ENCODE measurements at regions not wholly inside any gene's neighbourhood (a gene's known extent, or its start where the extent isn't known, plus 50 kb on each side); places are given as distances from the start of the nearest gene placed in this dataset.

- Mint-ChIP-seq H3K9me3 (peaks cover 0 to 3% of the 10 kb centered on the region in 2 donors), H3K27ac (no peak overlapping the region), H3K4me1 (ENCODE audit: low read depth) (no peaks in the 10 kb centered on the region), H3K4me3 (no peak overlapping the region), H3K36me3 (ENCODE audit: insufficient read depth in 2 of 2) (no peaks in the 10 kb centered on the region), H3K27me3 (ENCODE audit: low read depth) (peaks cover 6% of the 10 kb centered on the region)
- DNase-seq (no peak), ATAC-seq (replicated peaks in 1 of 2) (no peak)
Measured at GRCh38 chr1:218537122-218537913, 192.2 kb downstream of the TGFB2 start.

- ATAC-seq (replicated peaks in 1 of 2), result no peak
- Mint-ChIP-seq H3K4me1 (ENCODE audit: low read depth) (no peaks in the 10 kb centered on the region), H3K4me3 (no peak overlapping the region)
Measured at GRCh38 chr1:218538341-218538740, 193.2 kb downstream of the TGFB2 start.

GRCh38 chr1:218546314-218546713 lies 201.2 kb downstream of the TGFB2 start:
- ATAC-seq (replicated peaks in 1 of 2), result no peak
- Mint-ChIP-seq H3K4me3 (no peak overlapping the region), H3K36me3 (ENCODE audit: insufficient read depth in 2 of 2) (no peaks in the 10 kb centered on the region), H3K27ac (no peak overlapping the region), H3K27me3 (ENCODE audit: low read depth) (peaks cover 5% of the 10 kb centered on the region), H3K4me1 (ENCODE audit: low read depth) (no peaks in the 10 kb centered on the region), H3K9me3 (peaks cover 0 to 3% of the 10 kb centered on the region in 2 donors)
- no peak for DNase-seq

More at GRCh38 chr1:218538341-218538740, 193.2 kb downstream of the TGFB2 start:
- H3K9me3 Mint-ChIP-seq, result peaks cover 0 to under 1% of the 10 kb centered on the region in 2 donors
- no peaks in the 10 kb centered on the region for H3K36me3 Mint-ChIP-seq (ENCODE audit: insufficient read depth in 2 of 2)
- DNase-seq, result no peak
- H3K27me3 Mint-ChIP-seq (ENCODE audit: low read depth), result peaks cover 6% of the 10 kb centered on the region
- H3K27ac Mint-ChIP-seq, result no peak overlapping the region

GRCh38 chr1:218547957-218548730 lies 203.0 kb downstream of the TGFB2 start:
- Mint-ChIP-seq H3K27me3 (ENCODE audit: low read depth) (peaks cover 5% of the 10 kb centered on the region), H3K4me3 (no peak overlapping the region), H3K4me1 (ENCODE audit: low read depth) (no peaks in the 10 kb centered on the region), H3K36me3 (ENCODE audit: insufficient read depth in 2 of 2) (no peaks in the 10 kb centered on the region), H3K27ac (no peak overlapping the region), H3K9me3 (peaks cover 0 to 3% of the 10 kb centered on the region in 2 donors)
- ATAC-seq (replicated peaks in 1 of 2), result no peak
- DNase-seq, result no peak

- Mint-ChIP-seq H3K9me3 (peaks cover 0 to 6% of the 10 kb centered on the region in 2 donors), H3K27me3 (ENCODE audit: low read depth) (peaks cover 5% of the 10 kb centered on the region), H3K36me3 (ENCODE audit: insufficient read depth in 2 of 2) (no peaks in the 10 kb centered on the region), H3K27ac (no peak overlapping the region), H3K4me3 (no peak overlapping the region), H3K4me1 (ENCODE audit: low read depth) (no peaks in the 10 kb centered on the region)
- DNase-seq, result no peak
- no peak for ATAC-seq (replicated peaks in 1 of 2)
Measured at GRCh38 chr1:218548764-218549163, 203.6 kb downstream of the TGFB2 start.

GRCh38 chr1:218553197-218553596 lies 208.1 kb downstream of the TGFB2 start:
- no peak overlapping the region for H3K27ac Mint-ChIP-seq
- no peak for DNase-seq
- H3K4me3 Mint-ChIP-seq, result no peak overlapping the region
- peaks cover 2 to 4% of the 10 kb centered on the region in 2 donors for H3K9me3 Mint-ChIP-seq
- no peaks in the 10 kb centered on the region for H3K36me3 Mint-ChIP-seq (ENCODE audit: insufficient read depth in 2 of 2)
- no peaks in the 10 kb centered on the region for H3K4me1 Mint-ChIP-seq (ENCODE audit: low read depth)
- ATAC-seq (replicated peaks in 1 of 2), result no peak
- no peaks in the 10 kb centered on the region for H3K27me3 Mint-ChIP-seq (ENCODE audit: low read depth)

GRCh38 chr1:218556016-218556415 lies 210.9 kb downstream of the TGFB2 start:
- Mint-ChIP-seq H3K27me3 (ENCODE audit: low read depth) (no peaks in the 10 kb centered on the region), H3K4me1 (ENCODE audit: low read depth) (no peaks in the 10 kb centered on the region)
- ATAC-seq (replicated peaks in 1 of 2), result no peak

GRCh38 chr1:218557731-218558130 lies 212.6 kb downstream of the TGFB2 start:
- Mint-ChIP-seq H3K9me3 (peaks cover 2 to 4% of the 10 kb centered on the region in 2 donors), H3K4me1 (ENCODE audit: low read depth) (no peaks in the 10 kb centered on the region), H3K27ac (no peak overlapping the region), H3K4me3 (no peak overlapping the region), H3K36me3 (ENCODE audit: insufficient read depth in 2 of 2) (no peaks in the 10 kb centered on the region), H3K27me3 (ENCODE audit: low read depth) (no peaks in the 10 kb centered on the region)
- ATAC-seq (replicated peaks in 1 of 2), result no peak
- DNase-seq, result no peak

More at GRCh38 chr1:218556016-218556415, 210.9 kb downstream of the TGFB2 start:
- DNase-seq, result no peak
- Mint-ChIP-seq H3K4me3 (no peak overlapping the region), H3K36me3 (ENCODE audit: insufficient read depth in 2 of 2) (no peaks in the 10 kb centered on the region), H3K27ac (no peak overlapping the region), H3K9me3 (peaks cover 2 to 4% of the 10 kb centered on the region in 2 donors)

GRCh38 chr1:218558271-218558810 lies 213.2 kb downstream of the TGFB2 start:
- Mint-ChIP-seq H3K9me3 (peaks cover 2 to 3% of the 10 kb centered on the region in 2 donors), H3K27ac (no peak overlapping the region)
- no peak for ATAC-seq (replicated peaks in 1 of 2)

GRCh38 chr1:218565377-218565776 lies 220.2 kb downstream of the TGFB2 start:
- no peak for DNase-seq
- no peaks in the 10 kb centered on the region for H3K4me1 Mint-ChIP-seq (ENCODE audit: low read depth)
- no peaks in the 10 kb centered on the region for H3K36me3 Mint-ChIP-seq (ENCODE audit: insufficient read depth in 2 of 2)
- no peak overlapping the region for H3K4me3 Mint-ChIP-seq
- no peak overlapping the region for H3K27ac Mint-ChIP-seq
- H3K27me3 Mint-ChIP-seq (ENCODE audit: low read depth), result no peaks in the 10 kb centered on the region
- H3K9me3 Mint-ChIP-seq, result no peaks in the 10 kb centered on the region
- ATAC-seq (replicated peaks in 1 of 2), result no peak

More at GRCh38 chr1:218558271-218558810, 213.2 kb downstream of the TGFB2 start:
- Mint-ChIP-seq H3K36me3 (ENCODE audit: insufficient read depth in 2 of 2) (no peaks in the 10 kb centered on the region), H3K4me1 (ENCODE audit: low read depth) (no peaks in the 10 kb centered on the region), H3K4me3 (no peak overlapping the region), H3K27me3 (ENCODE audit: low read depth) (no peaks in the 10 kb centered on the region)
- no peak for DNase-seq

GRCh38 chr1:218568962-218569550 lies 223.9 kb downstream of the TGFB2 start:
- no peak overlapping the region for H3K27ac Mint-ChIP-seq

GRCh38 chr1:218570456-218570855 lies 225.3 kb downstream of the TGFB2 start:
- Mint-ChIP-seq H3K9me3 (peaks cover 0 to 3% of the 10 kb centered on the region in 2 donors), H3K4me1 (ENCODE audit: low read depth) (no peaks in the 10 kb centered on the region), H3K27me3 (ENCODE audit: low read depth) (no peaks in the 10 kb centered on the region), H3K27ac (no peak overlapping the region), H3K4me3 (no peak overlapping the region), H3K36me3 (ENCODE audit: insufficient read depth in 2 of 2) (no peaks in the 10 kb centered on the region)
- ATAC-seq (replicated peaks in 1 of 2) (no peak), DNase-seq (no peak)

More at GRCh38 chr1:218568962-218569550, 223.9 kb downstream of the TGFB2 start:
- no peaks in the 10 kb centered on the region for H3K4me1 Mint-ChIP-seq (ENCODE audit: low read depth)
- H3K27me3 Mint-ChIP-seq (ENCODE audit: low read depth), result no peaks in the 10 kb centered on the region
- H3K9me3 Mint-ChIP-seq, result peaks cover 0 to 3% of the 10 kb centered on the region in 2 donors
- H3K36me3 Mint-ChIP-seq (ENCODE audit: insufficient read depth in 2 of 2), result no peaks in the 10 kb centered on the region
- no peak overlapping the region for H3K4me3 Mint-ChIP-seq
- ATAC-seq (replicated peaks in 1 of 2) (no peak), DNase-seq (no peak)

- Mint-ChIP-seq H3K27ac (no peak overlapping the region), H3K4me3 (no peak overlapping the region), H3K9me3 (peaks cover 0 to 3% of the 10 kb centered on the region in 2 donors), H3K4me1 (ENCODE audit: low read depth) (no peaks in the 10 kb centered on the region), H3K27me3 (ENCODE audit: low read depth) (no peaks in the 10 kb centered on the region), H3K36me3 (ENCODE audit: insufficient read depth in 2 of 2) (no peaks in the 10 kb centered on the region)
- ATAC-seq (replicated peaks in 1 of 2) (no peak), DNase-seq (no peak)
Measured at GRCh38 chr1:218571491-218571890, 226.4 kb downstream of the TGFB2 start.

All from activated T-cell treated with anti-CD3 and anti-CD28 coated beads, Interleukin-2, amount 50 U/mL, for 72 hours (primary cell).